Left hindlimb (tissue), 1 donor: ENCODE measurements at regions not wholly inside any gene's neighbourhood (a gene's known extent, or its start where the extent isn't known, plus 50 kb on each side); places are given as distances from the start of the nearest gene placed in this dataset.

Experiments
- DNase-seq: peaks from one replicate; pipeline ENCODE4 v3.0.0-alpha.2; 2018

DNA sequence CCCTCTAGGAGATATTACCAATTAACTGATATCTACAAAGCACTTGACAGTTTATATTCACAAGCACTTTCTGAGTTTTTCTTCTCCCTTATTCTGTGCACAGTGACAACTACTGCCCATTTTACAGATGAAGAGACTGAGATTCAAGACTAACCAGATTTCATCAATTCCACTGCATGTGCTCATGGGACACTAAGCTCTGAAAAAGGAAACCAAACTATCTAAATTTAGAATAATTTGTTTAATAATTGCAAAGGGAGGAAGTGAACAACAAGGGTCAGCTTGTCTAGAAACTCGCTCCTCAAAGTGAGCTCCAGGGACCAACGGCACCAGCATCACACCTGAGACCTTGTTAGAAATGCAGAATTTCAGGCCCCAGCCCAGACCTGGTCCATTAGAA lies 50.8 kb upstream of the MYLIP start:
- DNase-seq, result no peak

DNA sequence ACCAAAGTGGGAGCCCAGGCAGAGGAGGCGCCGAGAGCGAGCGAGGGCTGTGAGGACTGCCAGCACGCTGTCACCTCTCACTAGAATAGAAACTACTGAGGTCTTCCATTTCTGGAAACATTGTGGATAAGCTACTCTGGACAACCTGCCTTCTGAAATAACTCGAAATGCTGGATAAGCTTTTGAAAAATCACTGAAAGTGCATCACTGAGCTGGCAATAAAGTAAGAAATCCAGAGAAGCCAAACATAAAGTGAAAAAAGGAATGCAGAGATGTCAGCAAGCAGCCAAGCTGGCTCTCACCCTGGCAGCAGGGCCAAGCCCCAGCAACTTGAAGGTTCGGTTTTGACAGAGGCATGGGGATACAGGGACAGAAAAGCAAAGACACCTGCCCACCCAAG lies 59.2 kb upstream of the MYLIP start:
- no peak for DNase-seq

- no peak for DNase-seq
Observed at GRCh38 chr6:16069222-16069621, 59.7 kb upstream of the MYLIP start.

DNA sequence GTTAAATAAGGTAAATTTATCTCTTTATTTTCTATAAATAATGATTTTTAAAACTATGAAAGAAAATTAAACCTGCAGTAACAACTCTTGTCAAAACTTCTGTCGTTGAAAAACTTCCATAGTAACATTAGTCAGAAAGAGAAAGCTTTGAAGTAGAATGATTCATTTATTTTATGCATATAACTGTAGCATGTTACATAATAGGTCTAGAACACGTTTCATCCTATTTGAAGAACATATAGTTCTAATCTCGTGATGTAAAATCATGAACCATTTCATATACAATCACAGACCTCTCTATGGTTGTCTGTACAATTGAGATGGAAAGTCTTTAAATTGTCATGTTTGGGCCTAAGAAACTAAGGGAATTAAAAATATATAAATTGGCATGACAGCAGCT lies 61.3 kb upstream of the MYLIP start:
- DNase-seq, result no peak

DNA sequence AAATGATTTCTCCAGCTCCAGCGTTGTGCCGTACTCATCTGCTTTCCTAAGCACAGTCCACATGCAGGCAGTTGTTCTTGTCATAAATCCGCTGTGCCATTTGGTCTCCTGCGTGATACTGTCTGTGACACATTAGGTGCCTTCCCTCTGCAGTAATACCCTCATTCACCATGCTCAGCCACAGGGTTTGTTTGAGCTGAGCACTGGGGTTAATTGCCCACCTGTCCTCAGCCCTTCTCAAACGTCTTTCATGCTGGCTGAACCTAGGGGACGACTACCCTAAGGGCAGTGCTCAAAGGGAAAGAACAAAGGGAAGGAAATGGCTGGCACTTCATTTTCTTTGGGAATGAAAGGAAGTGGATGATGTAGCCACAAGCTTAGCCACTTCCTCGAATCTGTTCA lies 64.2 kb upstream of the MYLIP start:
- DNase-seq, result no peak

- no peak for DNase-seq
Observed at GRCh38 chr6:16063580-16063979, 65.3 kb upstream of the MYLIP start.

DNA sequence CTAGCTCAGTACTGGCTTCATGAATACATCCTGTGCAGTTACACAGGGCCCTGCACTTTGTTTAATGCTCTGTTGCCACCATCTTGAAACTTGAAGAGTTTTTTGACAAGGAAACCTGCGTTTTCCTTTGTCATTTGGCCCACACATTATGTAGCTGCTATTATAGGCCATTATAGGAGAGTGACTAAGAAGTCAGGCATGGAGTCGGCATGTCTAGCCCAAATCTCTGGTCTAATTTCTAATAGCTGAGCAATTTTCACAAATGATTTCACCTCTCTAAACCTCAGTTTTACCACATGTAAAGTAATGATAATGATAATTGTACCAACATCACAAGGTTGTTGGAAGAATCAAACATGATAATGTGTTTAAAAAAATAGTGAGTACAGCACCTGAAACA lies 67.1 kb upstream of the MYLIP start:
- no peak for DNase-seq

DNA sequence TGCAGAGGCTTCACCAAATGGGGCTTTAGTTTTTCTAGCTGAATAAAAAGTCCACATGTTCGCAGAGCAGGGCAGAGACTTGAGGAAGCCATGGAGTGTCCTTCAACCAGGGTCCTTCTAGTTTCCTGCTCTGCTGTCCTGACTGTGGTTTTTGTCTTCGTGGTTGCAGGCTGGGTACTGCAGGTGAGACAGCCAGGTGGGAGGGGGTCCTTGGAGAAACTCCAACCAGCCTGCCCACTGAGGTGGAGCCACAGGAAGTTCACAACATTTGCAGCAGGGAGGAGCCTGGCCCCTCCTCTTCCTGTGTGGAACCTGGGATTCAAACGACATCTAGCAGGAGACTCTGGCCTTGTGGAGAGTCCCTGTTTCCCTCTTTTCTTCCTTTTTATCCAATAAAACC lies 68.8 kb upstream of the MYLIP start:
- DNase-seq, result no peak

GRCh38 chr6:16059496-16059895 lies 69.4 kb upstream of the MYLIP start:
- DNase-seq, result peak; percentile 49

DNA sequence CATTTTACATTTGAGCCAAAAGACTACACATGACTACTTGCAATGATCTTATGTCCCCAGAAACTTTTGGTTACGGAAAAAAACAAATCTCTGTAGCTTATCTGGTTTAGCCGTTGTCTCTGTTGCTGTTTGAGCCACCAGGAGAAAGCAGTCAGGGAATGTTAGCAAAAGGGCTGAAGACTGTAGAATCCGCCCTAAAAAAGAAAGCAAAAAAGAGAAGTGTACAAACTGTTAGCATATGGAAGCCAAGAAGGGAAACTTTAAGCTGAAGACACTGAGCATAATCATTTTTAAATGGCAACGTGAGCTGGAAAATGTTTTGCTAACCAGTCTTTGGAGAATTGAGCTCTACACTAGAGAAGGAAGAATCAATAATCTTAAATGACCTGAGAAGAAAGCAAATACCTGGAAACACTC lies 69.9 kb upstream of the MYLIP start:
- DNase-seq, result no peak

DNA sequence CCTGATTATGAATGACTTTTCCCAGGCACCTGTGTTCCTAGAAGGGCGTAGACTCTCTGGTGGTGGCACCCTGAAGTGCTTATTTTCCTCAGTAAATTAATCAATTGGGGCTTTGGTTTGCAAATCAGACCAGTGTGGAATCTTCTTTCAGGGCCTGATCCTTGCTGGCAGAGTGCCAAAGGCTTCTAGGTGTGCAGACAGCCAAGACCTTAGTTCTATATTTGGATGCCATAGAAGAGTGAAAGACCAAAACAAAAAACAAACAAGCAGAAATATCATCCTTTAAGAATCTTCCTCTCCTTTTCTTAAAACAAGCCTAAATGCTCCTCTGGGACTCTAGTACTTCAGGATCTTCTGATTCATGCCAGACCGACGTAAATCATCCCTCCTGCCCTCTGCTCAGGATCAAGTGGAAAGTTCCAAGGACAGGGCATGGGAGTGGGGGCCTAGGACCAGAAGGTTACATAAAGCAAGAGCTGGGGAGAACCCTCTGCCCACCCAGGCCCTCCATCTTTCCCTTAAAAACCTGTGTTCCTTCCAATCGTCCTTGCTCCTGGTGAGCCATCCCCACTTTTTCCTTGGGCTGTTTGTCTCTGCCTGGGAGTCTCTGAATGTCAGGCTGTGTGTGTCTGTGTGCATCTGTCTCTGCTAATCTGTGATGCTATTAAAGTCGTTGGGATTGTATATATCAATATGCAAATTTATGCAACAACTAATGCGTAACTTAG lies 70.5 kb upstream of the MYLIP start:
- no peak for DNase-seq

- no peak for DNase-seq
Observed at GRCh38 chr6:16057446-16057845, 71.4 kb upstream of the MYLIP start.

DNA sequence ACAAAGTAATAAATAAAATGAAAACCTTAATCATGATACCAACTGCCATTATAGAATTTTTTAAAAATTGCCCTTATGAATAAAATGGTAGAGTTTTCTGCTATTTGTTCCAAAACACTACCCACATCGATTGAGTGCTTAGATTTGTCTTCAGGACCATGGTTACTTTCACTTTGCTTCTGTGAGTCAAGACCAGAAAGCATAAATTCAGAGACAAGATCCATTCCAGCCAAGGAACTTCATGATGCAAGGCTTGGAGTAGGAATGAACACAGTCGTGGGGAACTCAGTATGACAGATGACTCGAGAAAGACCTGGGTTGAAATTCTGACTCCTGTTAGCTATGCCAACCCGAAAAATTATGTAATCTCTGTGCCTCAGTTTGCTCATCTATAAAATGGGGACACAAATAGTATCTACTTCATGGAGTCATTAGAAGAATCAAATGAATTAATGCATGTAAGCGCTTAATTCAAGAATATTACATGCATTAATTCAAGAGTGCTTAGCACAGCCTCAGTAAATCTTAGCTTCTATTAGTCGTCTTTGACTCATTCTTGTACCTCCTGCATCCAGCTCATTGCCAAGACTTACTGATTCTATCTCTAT lies 72.5 kb upstream of the MYLIP start:
- DNase-seq, result no peak

GRCh38 chr6:16055852-16056251 lies 73.0 kb upstream of the MYLIP start:
- no peak for DNase-seq

GRCh38 chr6:16049168-16049567 lies 79.7 kb upstream of the MYLIP start:
- no peak for DNase-seq

GRCh38 chr6:16048221-16048620 lies 80.7 kb upstream of the MYLIP start:
- DNase-seq, result no peak

DNA sequence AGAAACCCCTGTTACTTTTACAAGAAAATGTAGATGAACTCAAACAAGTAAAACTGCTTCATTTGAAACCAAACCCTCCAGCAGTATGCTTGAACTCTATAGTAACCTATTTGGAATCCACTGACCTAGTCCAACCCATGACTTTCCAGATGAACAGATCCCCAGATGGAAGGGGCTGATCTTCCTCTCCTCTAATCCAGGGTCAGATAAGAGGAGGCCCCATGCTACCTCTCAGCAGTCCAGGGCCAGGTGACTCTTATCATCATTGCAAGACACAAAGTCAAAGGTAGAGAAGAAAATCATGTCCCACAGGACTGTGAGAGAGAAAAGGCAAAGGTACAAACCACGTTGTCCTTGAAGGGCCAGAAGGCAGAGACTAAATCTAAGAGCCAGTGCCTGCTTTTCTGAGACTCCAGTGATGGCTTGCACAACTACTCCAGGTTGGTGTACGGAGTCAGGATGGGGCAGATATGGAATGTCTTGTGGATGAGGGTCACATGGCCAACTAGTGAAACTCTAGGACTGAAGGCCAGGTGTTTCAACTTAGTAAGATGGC lies 81.4 kb upstream of the MYLIP start:
- no peak for DNase-seq

DNA sequence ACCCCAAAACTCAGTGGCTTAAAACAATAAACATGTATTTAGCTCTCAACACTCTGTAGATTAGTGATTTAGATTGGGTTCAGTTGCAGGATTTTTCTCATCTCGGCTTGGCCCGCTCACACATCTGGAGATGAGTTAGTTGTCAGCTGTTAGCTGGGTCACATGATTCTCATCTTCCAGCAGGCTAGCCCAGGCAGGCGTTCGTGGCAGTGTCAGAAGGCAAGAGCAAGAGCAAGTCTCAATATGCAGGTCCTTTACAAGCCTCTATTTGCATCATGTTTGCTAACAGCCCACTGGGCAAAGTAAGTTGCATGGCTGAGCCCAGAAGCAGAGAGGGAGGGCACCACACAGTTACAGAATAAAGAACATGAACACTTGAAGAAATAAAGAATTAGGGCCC lies 83.6 kb upstream of the MYLIP start:
- no peak for DNase-seq

DNA sequence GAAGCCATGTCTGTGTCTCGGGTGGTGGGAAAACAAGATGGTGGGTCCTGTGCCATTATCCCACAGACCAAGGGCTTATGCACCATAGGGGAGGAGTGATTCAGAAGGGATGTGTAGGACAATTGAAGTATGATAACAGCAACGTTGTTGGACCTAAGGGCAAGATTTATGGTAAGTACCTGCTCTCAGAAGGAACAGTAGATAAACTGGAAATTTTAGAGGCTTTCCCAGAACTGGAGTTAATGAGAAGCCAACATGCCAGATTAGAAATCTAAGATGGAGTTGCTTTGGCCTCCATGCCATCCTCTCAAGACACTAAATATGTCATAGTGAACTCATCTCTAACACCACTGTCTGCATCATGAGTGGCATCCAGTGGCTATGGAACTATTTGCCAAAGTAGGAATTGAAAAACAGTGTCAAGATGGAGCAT lies 84.7 kb upstream of the MYLIP start:
- DNase-seq, result no peak

GRCh38 chr6:16043171-16044135 lies 85.4 kb upstream of the MYLIP start:
- no peak for DNase-seq

DNA sequence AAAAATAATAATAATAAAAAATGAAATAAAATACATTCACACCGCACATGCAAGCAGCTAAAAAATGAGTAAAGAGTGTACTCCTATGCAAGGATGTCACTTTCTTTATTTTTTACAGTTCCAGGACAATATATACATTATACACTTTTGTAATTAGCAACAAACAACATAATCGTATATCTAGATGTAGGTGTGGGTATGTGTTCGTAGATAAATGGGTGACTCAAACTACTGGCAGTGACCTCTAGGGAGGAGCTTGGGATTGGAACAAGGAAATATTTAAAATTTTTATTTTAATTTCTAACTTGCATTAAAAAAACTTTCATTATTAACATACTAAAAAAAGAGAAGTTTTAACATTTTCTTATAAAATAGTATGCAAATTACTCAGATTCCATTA lies 86.1 kb upstream of the MYLIP start:
- no peak for DNase-seq

DNA sequence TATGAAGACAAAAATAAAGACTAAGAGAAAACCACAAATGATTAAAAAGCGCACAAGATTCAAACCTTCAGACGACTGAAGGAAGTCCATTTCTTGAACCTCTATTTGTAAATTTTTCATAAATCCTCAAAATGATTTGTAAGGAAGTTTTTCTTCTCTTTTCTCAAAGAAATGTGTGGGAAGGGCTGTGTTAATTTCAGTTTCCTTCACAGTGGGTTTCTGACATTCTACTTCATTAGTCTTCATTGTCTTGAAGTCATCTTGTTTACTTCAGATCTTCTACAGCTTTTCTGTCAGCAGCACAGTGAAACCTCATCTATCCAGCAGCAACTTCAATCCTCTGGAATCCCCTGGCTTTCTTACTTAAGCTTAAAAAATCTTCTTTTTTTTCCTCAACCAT lies 87.6 kb upstream of the MYLIP start:
- no peak for DNase-seq

GRCh38 chr6:16040628-16040974 lies 88.3 kb upstream of the MYLIP start:
- no peak for DNase-seq
